ENCODE measurements at regions not wholly inside any gene's neighbourhood (a gene's known extent, or its start where the extent isn't known, plus 50 kb on each side); places are given as distances from the start of the nearest gene placed in this dataset.

DNA sequence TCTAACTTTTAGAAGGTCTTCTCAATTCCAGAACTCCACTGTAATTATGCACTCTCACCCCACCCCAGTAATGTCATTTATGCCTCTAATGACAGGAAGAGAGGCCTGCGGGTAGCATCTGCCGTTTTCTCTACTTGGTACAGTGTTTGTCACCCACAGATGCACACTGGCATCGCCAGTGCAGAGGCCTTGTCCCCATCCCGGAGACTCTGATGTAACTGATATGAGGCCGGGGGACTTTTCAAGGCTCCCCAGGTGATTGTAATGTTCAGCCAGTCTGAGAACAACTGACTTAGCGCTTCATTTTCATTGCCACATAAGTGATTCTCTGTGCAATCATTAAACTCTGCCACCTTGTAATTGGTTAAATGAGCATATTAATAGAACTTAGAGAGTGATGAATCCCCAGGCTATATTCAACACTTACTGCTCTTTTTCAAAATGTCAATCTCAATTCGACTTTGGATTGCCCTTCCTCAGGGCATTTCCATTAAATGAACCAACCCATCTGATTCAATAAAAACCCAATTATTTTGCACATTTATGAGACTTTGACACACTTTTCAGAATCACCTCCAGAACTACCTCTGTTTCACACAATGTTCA lies 113.2 kb downstream of the HERPUD2 start:
- DNase-seq = no peak
- TF ChIP-seq POLR2A (IDR thresholded peaks at IDR 0.05; ENCODE audit: low read length) (no peak), GATA1 (IDR thresholded peaks at IDR 0.05; ENCODE audit: low read depth, low read length) (no peak)

DNA sequence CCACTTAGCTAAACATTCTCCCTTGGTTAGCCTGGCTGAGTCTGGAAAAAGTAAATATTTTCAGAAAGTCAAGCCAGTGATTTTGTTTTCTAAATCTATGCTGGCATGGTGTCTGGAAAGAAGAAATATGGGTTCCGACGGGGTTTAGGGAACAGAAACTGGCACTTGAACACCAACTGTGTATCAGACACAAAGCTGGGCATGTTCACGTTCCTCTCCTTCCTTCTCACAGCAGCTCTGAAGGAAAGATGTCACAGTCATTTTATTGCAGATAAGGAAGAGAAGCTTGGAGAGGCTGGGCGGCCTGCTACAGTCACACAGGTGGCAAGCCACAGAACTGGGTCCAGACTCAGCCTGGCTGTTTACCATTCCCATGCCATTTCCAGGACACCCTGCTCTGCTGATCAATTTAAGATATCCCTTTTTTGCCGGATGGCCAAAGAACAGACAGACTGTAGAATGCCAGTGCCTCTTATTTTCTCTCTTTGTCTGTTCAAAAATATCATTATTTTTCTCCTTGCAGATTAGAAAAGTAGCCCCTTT lies 118.8 kb downstream of the HERPUD2 start:
- DNase-seq = no peak
- no peak for TF ChIP-seq GATA1 (IDR thresholded peaks at IDR 0.05; ENCODE audit: low read depth, low read length)
- TF ChIP-seq POLR2A (IDR thresholded peaks at IDR 0.05; ENCODE audit: low read length) = no peak

DNA sequence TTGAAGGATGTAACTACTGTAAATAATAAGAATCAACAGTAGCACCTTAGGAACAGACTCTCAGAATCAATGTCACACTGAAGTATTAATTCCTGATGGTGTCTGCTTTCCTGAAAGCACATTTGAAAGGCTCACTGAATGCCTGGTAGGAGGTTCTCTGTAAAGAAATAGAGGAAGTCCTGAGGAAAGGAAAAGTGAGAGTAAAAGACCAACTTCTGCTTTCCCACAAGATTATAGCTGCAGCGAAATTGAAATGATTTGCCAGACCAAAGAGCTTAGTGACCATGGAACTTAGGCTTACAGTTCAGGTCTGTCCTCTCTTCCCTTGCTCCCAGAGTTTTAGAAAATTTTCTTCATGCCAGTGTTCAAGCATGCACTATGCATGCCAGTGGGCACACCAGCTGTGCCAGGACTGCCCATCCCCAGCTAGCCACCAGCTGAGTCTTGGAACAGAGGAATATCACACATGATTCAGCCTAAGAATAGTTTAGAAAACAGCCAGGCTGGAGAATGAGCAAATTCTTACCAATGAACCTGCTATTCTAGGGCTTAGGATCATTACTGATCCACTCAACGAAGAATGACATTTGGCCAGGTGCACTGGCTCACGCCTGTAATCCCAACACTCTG lies 123.2 kb downstream of the HERPUD2 start:
- DNase-seq = no peak

DNA sequence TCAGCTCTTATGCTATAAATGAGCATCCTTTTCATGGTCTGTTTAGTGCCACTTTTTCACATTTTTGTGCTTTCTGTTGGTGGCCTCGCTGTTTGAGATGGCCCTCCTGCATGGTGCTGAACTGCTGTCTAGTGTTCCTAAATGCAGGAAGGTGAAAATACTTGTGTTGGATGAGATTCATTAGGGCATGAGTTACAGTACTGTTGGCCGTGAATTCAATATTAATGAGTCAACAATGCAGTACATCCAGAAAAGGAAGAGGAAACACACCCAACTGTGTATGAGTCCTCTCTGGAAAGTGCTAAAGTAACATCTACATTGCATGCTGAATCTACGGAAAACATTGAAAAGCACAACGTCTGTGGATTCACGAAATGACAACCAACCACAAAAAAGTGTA lies 124.0 kb downstream of the HERPUD2 start:
- no peak for DNase-seq
- TF ChIP-seq GATA1 (IDR thresholded peaks at IDR 0.05; ENCODE audit: low read depth, low read length) (no peak), POLR2A (IDR thresholded peaks at IDR 0.05; ENCODE audit: low read length) (no peak)

More for the DNA sequence above, 123.2 kb downstream of the HERPUD2 start:
- TF ChIP-seq GATA1 (IDR thresholded peaks at IDR 0.05; ENCODE audit: low read depth, low read length) (no peak), POLR2A (IDR thresholded peaks at IDR 0.05; ENCODE audit: low read length) (no peak)

DNA sequence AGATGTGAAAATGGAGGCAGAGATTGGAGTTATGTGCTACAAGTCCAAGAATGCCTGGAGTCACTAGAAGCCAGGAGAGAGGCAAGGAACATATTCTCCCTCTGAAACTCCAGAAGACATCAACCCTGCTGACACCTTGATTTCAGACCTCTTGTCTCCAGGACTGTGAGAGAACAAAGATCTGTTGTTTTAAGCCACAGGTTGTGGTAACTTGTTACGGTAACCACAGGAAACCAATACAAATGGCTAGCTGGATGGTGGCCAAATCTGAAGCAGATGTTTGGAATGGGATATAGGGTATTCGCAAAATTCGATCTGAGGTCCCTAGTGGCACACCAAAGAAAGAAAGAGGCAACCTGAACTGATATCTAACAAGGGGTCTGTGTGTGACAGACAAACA lies 129.0 kb downstream of the HERPUD2 start:
- TF ChIP-seq POLR2A (IDR thresholded peaks at IDR 0.05; ENCODE audit: low read length) (no peak), GATA1 (IDR thresholded peaks at IDR 0.05; ENCODE audit: low read depth, low read length) (no peak)
- no peak for DNase-seq

DNA sequence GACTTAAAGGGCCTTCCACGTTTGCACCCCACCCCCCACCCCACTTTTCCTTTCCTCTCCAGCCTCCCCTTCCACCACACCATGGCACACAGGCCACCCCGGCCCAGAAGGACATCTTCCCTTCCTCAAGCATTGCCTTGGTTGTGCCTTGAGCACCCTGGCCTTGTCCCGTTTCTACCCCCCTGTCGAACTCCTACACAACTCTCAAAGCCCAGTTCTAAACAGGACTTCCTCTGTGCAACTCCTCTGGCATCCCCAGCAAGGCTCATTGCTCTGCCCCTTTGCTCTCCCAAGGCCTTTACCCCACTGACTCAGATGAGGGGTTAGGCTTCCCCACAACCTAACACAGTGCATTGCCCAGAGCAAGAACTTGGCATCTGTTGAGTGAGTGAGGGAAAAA lies 136.1 kb downstream of the HERPUD2 start:
- no peak for TF ChIP-seq GATA1 (IDR thresholded peaks at IDR 0.05; ENCODE audit: low read depth, low read length)
- no peak for TF ChIP-seq POLR2A (IDR thresholded peaks at IDR 0.05; ENCODE audit: low read length)
- DNase-seq = no peak

DNA sequence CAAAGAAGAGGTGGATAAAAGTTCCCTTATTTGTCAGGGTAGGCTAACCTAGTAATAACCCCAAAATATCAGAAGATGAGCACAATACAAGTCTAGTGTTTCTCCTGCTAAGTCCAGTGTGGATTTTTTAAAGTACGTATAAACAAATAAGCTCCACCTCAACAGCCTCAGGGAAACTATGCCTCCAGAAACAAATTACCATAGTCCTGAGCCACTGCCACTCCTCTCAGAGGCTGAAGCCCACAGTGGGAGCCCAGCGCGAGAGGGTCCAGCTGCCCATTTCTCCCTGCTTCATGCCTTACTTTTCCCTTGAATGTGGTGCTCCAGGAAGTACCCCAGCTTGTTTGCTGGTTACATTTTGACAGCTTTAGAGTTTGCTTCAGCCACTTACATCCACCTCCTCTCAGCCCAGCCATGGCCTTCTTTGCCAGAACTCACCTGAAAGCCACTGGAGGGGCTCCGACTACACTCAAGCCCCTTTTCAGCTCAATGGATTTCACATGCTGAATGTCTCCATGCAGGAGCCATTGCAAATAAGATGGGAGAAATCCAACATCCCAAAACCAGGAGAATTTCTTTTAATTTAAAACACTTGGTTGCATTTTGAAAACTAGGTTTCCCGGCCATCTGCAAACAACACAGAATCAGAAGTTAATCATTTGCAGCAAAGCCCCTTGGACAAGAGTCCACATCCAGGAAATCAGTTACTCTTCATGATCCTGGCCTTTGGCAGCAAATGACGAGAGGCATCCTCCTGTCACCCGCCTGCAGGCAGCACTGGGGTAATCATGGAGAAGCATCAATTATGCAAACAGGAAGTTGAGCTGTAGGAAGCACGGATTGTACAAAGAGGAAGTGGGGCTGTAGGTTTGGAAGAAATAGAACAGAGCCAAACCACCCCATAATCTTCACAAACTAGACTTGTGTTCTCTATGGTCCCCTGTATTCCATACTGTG lies 138.1 kb downstream of the HERPUD2 start:
- DNase-seq = no peak
- TF ChIP-seq GATA1 (IDR thresholded peaks at IDR 0.05; ENCODE audit: low read depth, low read length) (no peak), POLR2A (IDR thresholded peaks at IDR 0.05; ENCODE audit: low read length) (no peak)

DNA sequence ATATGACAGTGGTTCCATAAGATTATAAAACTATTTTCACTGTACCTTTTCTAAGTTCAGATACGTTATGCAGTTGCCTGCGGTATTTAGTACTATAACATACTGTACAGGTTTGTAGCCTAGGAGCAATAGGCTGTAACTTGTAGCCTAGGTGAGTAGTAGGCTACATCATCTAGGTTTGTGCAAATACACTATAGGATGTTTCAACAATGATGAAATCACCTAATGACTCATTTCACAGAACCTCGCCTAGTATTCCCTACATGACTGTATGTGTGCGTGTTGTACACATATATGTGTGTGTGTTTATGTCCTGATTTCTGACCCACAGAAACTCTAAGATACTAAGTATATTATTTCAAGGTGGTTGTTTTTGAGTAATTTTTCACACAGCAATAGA lies 139.0 kb downstream of the HERPUD2 start:
- TF ChIP-seq GATA1 (IDR thresholded peaks at IDR 0.05; ENCODE audit: low read depth, low read length) = no peak
- TF ChIP-seq POLR2A (IDR thresholded peaks at IDR 0.05; ENCODE audit: low read length) = no peak

DNA sequence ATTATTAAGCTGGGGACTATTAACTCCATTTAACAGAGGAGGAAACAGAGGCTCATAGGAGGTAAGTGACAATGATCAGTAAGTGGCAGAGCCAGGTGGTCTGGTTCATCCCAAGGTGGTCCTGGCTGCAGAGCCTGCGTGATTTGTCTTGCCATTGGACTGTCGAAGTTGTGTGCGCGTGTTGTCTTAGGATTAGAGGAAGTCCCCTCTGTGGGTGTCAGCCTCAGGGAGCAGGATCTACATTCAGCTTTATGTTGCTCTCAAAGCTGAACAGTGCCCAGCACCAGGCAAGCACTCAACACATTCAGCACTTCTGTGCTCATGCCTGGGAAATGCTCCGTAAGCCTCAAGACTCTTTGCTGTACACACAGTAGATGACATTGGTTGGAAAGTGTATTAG lies 139.5 kb downstream of the HERPUD2 start:
- no peak for TF ChIP-seq POLR2A (IDR thresholded peaks at IDR 0.05; ENCODE audit: low read length)
- no peak for TF ChIP-seq GATA1 (IDR thresholded peaks at IDR 0.05; ENCODE audit: low read depth, low read length)
- DNase-seq = no peak

More for the DNA sequence above, 139.0 kb downstream of the HERPUD2 start:
- DNase-seq = no peak

DNA sequence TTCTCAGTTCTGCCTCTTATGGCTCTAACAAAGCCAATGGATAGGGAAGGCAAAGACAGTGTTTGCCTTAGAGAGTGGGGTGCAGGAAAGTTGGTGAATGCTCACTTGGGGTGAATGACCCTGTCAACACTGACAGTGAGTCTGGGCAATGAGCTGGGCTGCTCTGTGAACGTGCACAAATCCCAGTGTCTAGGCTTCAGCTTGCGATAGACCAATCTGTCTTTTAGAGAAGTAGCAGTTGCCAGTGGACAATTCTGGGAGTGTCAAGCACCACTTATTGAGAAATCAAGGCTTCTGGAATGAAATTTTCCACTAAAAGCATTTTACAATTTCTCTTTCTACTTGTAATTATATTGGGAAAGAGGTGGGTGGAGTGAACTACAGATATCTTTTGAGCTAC lies 141.4 kb downstream of the HERPUD2 start:
- TF ChIP-seq GATA1 (IDR thresholded peaks at IDR 0.05; ENCODE audit: low read depth, low read length) = no peak
- no peak for TF ChIP-seq POLR2A (IDR thresholded peaks at IDR 0.05; ENCODE audit: low read length)
- no peak for DNase-seq

DNA sequence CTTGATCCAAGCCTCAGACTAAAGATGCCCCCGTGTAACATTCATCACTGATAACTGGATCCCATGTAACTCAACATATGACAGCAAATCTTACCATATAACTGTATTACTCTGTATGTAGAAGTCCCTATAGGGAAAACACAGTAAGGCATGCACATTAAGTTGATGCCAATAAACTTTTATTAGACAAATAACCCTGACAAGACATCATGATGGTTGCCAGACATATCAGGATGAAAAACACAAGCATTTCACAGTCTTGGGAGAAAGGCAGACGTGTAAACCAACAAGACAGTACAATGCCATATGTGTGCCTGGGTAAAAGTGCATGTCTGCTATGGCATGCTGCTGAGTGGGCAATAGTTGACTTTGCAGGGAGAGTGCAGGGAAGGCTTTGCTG lies 142.2 kb downstream of the HERPUD2 start:
- DNase-seq = no peak
- TF ChIP-seq GATA1 (IDR thresholded peaks at IDR 0.05; ENCODE audit: low read depth, low read length) = no peak
- no peak for TF ChIP-seq POLR2A (IDR thresholded peaks at IDR 0.05; ENCODE audit: low read length)

DNA sequence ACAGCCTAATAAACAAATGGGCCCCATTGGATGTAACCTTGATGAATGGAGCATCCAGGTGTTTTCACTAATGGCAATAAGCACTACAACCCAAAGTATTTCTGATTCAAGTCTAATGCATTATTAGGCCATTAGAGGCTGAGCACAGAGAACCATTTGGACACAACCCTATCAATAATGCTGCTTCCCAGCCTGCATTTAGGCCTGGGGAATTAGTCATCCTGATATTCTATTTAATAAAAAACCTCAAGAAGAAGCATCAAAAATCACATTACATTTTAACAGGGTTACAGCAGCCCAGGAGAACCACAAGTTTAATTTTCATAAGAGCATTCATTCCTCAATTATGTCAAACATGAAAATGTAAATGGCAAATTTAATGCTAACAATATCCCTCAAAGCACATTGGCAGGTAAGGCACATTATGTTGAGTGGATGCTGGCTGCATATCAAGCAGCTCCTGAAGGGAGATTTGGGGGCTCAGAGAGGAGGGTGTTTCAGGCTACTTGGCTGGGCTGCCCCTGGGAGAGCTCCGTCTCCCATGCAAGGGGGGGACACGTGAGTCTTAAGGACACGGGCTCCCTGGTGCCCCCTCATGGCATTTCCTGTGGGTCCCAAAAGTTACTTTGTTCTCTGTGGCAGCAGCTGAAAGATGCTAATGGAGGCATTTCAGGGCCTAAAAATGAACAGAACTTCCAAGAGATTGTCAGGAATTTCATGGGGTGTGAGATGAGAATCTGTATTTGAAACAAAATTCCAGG lies 143.4 kb downstream of the HERPUD2 start:
- TF ChIP-seq GATA1 (IDR thresholded peaks at IDR 0.05; ENCODE audit: low read depth, low read length) = no peak
- no peak for TF ChIP-seq POLR2A (IDR thresholded peaks at IDR 0.05; ENCODE audit: low read length)
- no peak for DNase-seq

DNA sequence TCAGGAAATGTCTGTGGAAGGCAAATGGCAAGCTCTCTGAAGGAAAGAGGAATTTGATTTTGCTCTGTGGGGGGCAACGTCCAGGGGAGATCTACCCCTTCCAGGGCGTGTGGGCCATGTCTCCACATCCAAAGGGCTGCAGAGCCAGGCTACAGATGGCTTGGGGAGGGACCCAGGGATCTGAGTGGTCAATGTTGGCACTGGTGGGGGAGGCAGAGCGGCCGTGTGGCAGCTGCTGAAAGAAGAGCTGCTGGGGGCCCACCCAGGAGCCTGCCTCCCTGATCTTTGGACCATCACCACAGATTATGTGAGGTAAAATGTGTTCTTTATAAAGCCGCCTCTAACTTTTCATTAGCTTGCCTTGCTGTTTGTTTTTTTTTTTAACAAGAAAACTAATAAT lies 144.1 kb downstream of the HERPUD2 start:
- DNase-seq = no peak
- no peak for TF ChIP-seq POLR2A (IDR thresholded peaks at IDR 0.05; ENCODE audit: low read length)
- no peak for TF ChIP-seq GATA1 (IDR thresholded peaks at IDR 0.05; ENCODE audit: low read depth, low read length)
